ENCODE measurements at regions not wholly inside any gene's neighbourhood (a gene's known extent, or its start where the extent isn't known, plus 50 kb on each side); places are given as distances from the start of the nearest gene placed in this dataset.

- TF ChIP-seq ISL1 (CRISPR knock-in tag; IDR thresholded peaks at IDR 0.05): no peak
- no peak for TF ChIP-seq POU6F1 (CRISPR knock-in tag; IDR thresholded peaks at IDR 0.05; ENCODE audit: borderline replicate concordance, low read depth)
- TF ChIP-seq BACH2 (CRISPR knock-in tag; IDR thresholded peaks at IDR 0.05; ENCODE audit: borderline replicate concordance): no peak
- TF ChIP-seq ESRRG (CRISPR knock-in tag; IDR thresholded peaks at IDR 0.05): no peak
- TF ChIP-seq TSHZ2 (CRISPR knock-in tag; IDR thresholded peaks at IDR 0.05): no peak
- TF ChIP-seq TOX (CRISPR knock-in tag; IDR thresholded peaks at IDR 0.05; ENCODE audit: borderline replicate concordance): no peak
- no peak for TF ChIP-seq OSR1 (CRISPR knock-in tag; IDR thresholded peaks at IDR 0.05)
- TF ChIP-seq PPARA (CRISPR knock-in tag; IDR thresholded peaks at IDR 0.05; ENCODE audit: borderline replicate concordance): no peak
- ATAC-seq: peak; percentile 73
These were observed 64.4 kb upstream of the NPAS1 start for GRCh38 chr19:46954993-46955812.

- TF ChIP-seq ZNF8 (CRISPR knock-in tag; IDR thresholded peaks at IDR 0.05): no peak
- peak; percentile 6; the same call in 2 of the 3 replicates for ATAC-seq
These were observed 63.7 kb upstream of the NPAS1 start for GRCh38 chr19:46955813-46956371.

- peak; percentile 7; the same call in 1 of the 3 replicates for ATAC-seq
- TF ChIP-seq ZNF8 (CRISPR knock-in tag; IDR thresholded peaks at IDR 0.05): no peak
- TF ChIP-seq RARB (CRISPR knock-in tag; IDR thresholded peaks at IDR 0.05): no peak
- no peak for TF ChIP-seq POU6F1 (CRISPR knock-in tag; IDR thresholded peaks at IDR 0.05; ENCODE audit: borderline replicate concordance, low read depth)
- TF ChIP-seq CSDC2 (CRISPR knock-in tag; IDR thresholded peaks at IDR 0.05): no peak
- TF ChIP-seq TCF4 (CRISPR knock-in tag; IDR thresholded peaks at IDR 0.05; ENCODE audit: borderline replicate concordance): peak; percentile 60; the same call in 1 of the 2 replicates
- no peak for TF ChIP-seq ZFP3 (CRISPR knock-in tag; IDR thresholded peaks at IDR 0.05)
These were observed 61.1 kb upstream of the NPAS1 start for GRCh38 chr19:46958532-46958931.

- peak; percentile 45 for ATAC-seq
- TF ChIP-seq TOX (CRISPR knock-in tag; IDR thresholded peaks at IDR 0.05; ENCODE audit: borderline replicate concordance) (no peak), CSDC2 (CRISPR knock-in tag; IDR thresholded peaks at IDR 0.05) (no peak), ARNTL (CRISPR knock-in tag; IDR thresholded peaks at IDR 0.05; ENCODE audit: borderline replicate concordance, low read depth) (no peak), ESRRG (CRISPR knock-in tag; IDR thresholded peaks at IDR 0.05) (no peak)
These were observed 59.6 kb upstream of the NPAS1 start for GRCh38 chr19:46959894-46960556.

GRCh38 chr19:46962030-46962570 lies 57.5 kb upstream of the NPAS1 start:
- no peak for TF ChIP-seq TCF4 (CRISPR knock-in tag; IDR thresholded peaks at IDR 0.05; ENCODE audit: borderline replicate concordance)
- TF ChIP-seq PPARA (CRISPR knock-in tag; IDR thresholded peaks at IDR 0.05; ENCODE audit: borderline replicate concordance): no peak
- TF ChIP-seq CSDC2 (CRISPR knock-in tag; IDR thresholded peaks at IDR 0.05): no peak
- no peak for TF ChIP-seq ZNF565 (CRISPR knock-in tag; conservative IDR thresholded peaks at IDR 0.05; ENCODE audit: low read depth)
- TF ChIP-seq ZNF70 (CRISPR knock-in tag; IDR thresholded peaks at IDR 0.05): no peak
- no peak for TF ChIP-seq ESRRG (CRISPR knock-in tag; IDR thresholded peaks at IDR 0.05)
- no peak for TF ChIP-seq ZNF8 (CRISPR knock-in tag; IDR thresholded peaks at IDR 0.05)
- TF ChIP-seq GLIS3 (CRISPR knock-in tag; IDR thresholded peaks at IDR 0.05): no peak
- no peak for TF ChIP-seq CSRNP3 (CRISPR knock-in tag; IDR thresholded peaks at IDR 0.05)
- TF ChIP-seq SNAI2 (CRISPR knock-in tag; IDR thresholded peaks at IDR 0.05): no peak
- TF ChIP-seq OSR1 (CRISPR knock-in tag; IDR thresholded peaks at IDR 0.05): no peak
- TF ChIP-seq TSHZ2 (CRISPR knock-in tag; IDR thresholded peaks at IDR 0.05): no peak
- no peak for TF ChIP-seq TOX (CRISPR knock-in tag; IDR thresholded peaks at IDR 0.05; ENCODE audit: borderline replicate concordance)
- TF ChIP-seq RARB (CRISPR knock-in tag; IDR thresholded peaks at IDR 0.05): no peak
- no peak for ATAC-seq
